Renal cortical epithelial cell (primary cell): ENCODE measurements at regions not wholly inside any gene's neighbourhood (a gene's known extent, or its start where the extent isn't known, plus 50 kb on each side); places are given as distances from the start of the nearest gene placed in this dataset.
A peak's percentile ranks its signal among the peaks of the same experiment; 100 is the strongest.

Experiments
- DNase-seq: peaks from one replicate; pipeline ENCODE4 v3.0.0-alpha.2; 2011; ENCODE audit warnings: low read depth

DNA sequence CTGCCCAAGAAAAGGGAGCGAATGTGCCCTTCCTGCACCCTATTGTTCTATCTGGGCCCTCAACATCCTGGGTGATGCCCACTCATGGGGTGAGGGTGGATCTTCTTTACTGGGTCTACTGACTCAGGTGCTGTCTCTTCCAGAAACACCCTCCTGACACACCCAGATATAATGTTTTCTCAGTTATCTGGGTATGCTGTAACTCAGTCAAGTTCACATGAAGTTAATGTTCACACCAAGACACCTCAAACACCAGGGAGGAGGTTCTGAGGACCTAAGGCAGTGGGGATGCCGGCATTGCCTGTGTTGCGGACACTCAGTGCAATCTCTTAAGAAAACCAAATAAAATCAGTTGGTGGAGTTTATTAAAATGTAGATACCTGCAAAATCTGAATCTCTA, 500.9 kb downstream of the BCL11A start:
- DNase-seq = no peak

DNA sequence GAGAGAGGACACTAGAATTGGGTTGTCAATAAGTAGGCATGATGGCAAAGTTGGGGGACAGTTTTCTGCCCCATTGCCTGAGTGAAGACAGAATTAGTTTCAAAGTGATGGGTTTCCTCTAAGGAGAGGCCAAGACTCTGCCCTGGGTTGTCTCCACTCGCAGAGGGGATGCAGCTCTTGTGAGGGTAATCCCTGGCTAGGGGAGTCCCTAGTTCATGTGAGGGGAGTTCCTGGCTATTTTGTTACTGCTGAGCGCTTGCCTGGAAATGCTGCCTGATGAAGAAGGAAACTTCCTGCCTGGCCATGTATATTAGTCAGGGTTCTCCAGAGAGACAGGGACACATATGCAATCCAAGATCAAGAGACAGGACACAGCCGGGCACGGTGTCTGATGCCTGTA, 501.5 kb downstream of the BCL11A start:
- no peak for DNase-seq

DNA sequence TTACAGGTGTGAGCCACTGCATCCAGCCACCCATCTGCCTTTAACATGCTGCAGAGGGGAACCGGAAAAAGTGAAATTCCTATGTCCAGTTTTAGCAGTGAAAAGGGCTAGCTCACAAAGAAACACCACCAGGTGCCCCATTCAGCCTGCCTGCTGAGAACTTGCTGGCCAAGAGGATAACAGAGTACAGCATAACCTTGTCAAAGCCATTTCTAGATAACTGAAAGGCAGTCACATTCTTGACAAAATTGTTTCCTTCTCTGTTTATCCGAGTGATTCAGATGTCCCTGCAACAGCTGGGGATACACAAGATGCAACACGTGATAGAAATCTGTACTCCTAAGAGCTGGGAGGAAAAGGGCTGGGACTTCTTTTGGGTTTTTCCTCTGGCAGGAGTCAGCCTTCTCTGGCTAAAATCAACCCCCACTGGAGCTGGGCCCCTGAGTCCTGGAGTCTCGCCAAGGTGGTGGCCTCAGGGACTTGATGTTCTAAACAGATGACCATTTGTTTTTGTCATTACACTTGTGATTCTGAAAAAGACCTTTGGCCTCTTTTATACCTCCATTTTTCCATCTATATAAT, 505.4 kb downstream of the BCL11A start:
- no peak for DNase-seq

DNA sequence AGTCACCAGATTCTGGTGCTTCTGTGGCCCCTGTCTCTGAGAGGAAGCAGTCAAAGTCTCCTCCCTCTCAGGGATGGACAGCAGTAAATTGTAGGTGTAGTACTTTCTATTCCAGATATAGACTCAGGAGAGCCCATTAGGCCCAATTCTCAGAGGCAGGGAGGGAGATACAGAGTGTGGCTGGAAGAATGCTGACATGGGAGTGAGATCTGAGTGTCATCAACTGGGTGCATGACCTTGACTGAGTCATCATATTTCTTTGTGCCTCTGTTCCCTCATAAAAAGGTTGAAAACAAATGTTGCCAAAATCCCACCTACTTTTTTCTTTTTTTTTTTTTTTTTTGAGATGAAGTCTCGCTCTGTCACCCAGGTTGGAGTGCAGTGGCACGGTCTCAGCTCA, 506.1 kb downstream of the BCL11A start:
- no peak for DNase-seq

DNA sequence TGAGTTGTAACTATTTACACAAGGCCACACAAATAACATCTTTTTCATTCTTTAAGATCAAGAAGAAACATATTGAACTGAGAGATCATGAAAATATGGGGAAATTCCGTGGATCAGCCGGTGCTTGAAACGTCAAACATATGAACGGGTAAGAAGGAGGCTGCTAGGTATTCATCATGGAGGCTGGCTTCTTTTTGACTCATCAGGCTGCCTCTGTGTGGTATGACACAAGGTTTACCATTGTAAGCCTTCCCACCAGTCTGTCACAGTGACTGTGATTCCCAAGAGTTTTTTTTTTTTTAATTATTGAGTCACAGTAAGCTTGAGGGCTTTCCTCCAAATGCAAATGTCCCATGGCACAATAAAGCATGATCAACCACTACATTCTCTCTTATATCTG, 506.9 kb downstream of the BCL11A start:
- no peak for DNase-seq

DNA sequence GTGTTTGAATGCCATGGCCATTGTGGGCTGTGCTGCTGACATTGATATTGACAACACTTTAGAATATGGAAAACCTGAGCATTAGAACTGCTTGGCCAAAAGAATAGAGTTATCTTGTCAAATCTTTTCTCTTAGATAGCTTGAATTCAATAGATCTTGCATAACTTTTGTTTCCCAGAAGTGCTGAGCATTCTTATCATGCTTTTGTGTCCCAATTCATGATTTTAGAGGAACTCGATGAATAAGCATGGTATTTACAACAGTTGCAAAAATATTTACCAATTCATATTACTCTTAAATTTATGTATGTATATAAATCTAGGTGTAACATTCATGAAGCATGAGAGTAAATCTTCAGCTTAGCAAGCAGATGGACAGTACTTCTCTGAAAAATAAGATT, 508.0 kb downstream of the BCL11A start:
- DNase-seq = no peak

DNA sequence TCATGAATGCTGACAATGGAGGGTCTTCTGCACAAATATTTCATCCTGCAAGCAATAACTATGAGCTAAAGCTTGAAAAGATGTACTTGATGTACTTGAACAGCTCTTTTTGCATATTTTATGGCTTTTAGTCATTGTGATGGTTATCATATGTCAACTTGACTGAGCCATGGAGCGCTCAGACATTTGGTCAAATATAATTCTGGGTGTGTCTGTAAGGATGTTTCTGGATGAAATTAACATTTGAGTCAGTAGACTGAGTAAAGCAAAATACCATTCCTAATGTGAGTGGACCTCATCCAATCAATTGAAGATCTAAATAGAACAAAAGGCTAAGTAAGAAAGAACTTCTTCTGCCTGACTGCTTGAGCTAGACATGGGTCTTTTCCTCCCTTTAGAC, 509.0 kb downstream of the BCL11A start:
- no peak for DNase-seq

DNA sequence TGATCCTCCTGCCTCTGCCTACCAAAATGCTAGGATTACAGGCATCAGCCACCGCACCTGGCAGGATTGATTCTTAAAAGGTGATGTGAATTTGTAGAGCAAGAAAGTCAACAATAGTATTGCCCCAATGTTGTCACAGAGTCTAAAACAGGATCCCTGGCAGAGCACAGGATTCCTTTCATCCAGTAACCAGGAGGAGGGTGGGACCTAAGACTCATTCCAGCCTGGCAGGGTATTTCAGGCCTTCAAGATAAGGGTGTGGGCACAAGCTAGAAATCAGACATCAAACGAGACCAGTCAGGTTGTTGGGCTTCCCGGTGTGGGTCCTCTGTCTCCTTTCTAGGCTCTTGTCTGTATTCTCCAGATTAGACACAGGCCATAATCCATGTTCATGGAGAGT, 511.4 kb downstream of the BCL11A start:
- no peak for DNase-seq

DNA sequence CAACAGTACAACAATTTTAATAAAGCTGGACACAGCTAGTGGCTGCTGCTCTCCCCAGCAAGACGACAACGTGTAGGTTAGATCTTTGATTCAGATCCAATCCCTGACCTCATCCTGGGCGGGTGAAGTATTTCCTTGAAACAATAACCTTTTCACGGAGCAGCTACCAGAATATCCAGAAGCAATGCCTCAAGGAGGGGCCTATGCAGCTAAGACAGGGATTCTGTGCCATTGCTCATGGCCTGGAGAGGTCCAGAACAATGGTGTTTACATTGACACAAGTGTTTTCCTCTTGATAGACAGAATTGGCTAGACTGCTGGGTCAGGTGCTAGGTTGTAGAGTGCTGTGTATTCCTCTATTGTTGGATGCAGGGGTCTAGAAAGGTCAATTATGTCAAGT, 520.1 kb downstream of the BCL11A start:
- no peak for DNase-seq

DNA sequence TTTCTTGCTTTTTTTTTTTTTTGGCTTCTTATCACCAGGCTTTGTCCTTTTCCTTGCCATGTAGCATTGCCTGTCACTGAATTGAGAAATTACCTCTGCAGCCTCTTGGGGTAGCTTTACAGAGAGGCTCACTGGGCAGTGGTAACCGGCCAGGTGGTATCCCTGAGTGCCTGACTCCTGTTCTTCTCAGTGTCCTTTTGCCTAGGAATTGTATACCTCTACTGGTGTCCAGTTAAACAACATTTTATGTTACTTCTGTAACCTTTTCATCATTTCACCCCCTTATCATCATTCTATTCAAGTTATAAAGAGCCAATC, 523.9 kb downstream of the BCL11A start:
- DNase-seq = no peak

DNA sequence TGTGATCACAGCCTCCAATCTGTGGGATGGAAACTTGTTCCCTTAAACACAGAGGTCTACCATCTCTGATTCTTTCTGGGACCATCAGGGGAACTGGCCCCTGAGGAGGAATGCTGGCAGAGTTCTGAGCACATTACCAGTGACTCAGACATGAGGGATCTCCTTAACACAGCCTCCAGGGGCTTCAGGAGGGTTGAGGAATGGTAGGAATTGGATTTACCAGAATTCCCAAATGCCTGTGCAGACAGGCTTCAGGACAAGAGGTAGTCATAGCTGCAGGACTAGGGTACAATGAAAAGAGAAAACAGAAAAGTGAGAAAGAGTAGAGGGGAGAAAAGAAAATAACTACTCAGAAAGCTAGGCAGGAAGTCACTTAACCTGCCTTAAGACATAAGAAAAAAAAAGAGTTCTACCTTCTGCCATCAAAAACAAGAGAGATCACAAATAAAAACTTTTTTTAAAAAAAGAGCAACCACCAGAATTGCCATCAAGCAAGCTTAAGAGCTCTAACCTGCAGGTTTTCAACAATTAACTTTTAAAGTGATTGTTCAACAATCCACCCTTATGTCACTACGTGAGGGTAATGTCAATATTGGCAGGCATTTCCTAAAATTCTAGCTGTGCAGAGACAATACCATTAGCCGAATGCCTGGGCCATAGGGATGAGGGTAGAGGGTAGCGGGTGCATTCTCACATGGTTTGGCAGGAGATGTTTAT, 524.4 kb downstream of the BCL11A start:
- DNase-seq = peak; percentile 6

DNA sequence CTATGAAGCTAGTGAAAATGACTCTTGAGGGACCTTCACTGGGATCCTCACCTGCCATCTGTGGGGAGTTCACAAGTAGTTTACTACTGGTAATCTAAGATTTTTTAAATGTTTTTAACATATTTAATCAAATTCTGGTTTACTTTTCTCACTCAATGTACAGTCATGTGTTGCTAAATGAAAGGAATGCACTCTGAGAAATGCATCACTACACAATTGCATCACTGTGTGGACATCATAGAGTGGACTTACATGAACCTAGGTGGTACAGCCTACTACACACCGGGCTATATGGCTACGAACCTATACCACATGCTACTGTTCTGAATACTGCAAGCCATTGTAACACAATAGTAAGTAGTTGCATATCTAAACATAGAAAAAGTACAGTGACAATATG, 528.0 kb downstream of the BCL11A start:
- DNase-seq = peak; percentile 33

DNA sequence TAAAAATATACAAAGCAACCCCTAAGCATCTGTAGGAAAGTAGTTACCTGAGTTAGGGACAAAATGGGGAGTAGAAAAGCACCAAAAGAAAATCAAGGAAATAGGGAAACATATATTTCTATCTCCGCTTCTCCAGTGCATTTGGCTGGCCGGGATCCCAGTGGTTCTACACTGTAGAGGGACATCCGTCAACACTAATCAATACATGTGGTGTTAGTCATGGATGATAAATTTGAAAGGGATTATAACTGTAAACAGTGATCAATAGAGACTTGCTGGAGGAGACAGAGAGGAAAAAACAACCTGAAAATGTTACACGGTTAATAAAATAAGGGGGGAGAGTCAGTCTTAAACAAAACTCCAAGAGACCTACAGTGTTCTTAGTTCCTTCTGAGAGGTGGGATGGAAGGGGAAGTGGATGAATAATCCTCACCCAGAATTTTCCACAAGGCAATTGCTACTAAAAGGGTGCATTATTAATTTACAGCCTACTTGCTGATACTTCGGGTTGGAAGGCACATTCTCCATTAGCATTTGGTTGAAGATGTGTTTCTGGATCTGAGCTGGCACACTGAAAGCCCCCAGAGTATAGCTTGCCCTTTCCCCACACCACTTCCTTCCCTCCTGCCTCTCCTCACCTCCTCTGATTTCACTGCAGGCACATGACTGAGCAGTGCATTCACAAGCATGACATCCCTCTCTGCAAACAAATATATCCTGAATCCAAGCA, 530.0 kb downstream of the BCL11A start:
- no peak for DNase-seq

DNA sequence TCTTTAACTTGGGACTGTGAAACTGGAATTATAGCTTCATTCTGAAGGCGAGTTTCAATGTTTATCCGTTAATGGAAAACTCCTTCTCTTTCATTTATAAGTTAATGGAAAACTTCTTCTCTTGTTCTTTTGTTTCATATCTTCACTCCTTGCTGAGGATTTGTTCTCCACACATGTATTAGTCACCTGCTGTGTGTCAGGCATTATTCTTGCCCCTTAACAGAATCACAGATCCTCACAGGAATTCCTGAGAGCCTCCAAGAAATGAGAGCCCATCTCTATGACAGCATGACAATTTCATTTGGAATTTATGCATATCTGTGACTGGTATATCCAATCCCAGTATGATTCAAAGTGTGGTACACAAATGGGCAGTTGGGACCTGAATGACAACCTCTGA, 545.8 kb downstream of the BCL11A start:
- peak; percentile 82 for DNase-seq

DNA sequence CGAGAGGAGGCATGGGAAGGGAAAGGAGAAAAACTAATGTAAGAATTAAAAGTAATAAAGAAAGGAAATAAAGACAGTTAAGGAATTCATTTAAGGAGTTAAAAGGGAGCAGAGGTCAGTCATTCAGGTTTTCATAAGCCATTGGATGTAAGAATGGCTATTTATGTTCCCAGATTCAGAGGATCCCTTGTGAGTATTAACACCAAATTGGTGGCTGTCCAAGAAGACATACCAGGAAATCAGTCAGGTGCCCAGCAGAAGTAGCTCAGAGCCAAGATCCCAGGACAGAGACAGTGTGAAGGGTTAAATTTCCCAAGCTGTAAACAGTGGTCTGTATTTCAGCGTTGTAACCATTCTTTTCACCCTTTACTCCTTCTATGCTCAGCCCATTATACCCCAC, 550.4 kb downstream of the BCL11A start:
- DNase-seq = peak; percentile 55

DNA sequence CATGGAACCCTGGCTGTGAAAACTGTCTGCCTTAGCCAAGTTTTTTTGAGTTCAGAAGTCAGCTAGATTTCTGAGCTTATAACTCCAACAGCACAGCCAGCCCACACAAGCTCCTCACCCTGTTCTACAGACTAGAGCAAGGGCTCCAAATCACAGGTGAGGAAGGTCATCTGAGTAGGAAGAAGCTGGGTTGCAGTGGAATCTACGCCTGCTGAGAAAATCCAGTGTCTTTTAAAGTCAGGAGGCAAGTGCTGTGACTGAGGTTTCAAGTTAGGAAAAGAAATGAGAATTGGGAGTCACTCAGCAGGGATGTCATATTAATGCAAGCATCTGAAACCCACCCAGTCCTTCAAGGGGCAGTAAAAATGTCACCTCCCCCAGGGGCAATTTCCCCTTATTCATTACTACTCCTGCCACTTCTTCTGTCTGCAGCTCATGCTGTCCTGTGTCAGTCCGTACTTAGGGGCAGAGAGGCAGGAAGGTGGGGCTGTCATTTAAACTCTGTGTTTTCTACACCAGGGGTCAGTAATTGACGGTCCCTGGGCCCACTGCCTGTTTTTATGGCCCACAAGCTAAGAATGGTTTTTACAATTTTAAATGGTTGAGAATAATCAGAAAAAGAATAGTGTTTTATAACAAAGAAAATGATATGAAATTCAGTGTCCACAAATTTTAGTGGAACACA, 551.1 kb downstream of the BCL11A start:
- DNase-seq = no peak

DNA sequence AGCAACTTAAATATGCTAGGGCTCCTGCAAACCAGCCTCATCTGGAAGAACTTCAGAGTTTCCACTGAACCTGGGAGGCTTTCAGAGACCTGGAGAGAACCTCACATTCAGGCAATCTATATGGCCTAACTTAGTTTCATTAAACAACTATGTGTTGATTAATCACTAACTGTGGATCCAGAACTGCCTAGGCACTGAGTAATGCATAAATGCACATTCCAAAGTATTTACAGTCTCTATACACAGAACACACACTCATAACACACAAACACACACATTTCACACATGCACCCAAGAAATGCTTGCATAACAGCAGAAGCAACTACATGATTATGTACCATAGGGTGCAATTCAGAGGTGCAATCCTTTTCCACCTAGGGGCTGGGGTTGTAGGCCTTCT, 552.8 kb downstream of the BCL11A start:
- no peak for DNase-seq

DNA sequence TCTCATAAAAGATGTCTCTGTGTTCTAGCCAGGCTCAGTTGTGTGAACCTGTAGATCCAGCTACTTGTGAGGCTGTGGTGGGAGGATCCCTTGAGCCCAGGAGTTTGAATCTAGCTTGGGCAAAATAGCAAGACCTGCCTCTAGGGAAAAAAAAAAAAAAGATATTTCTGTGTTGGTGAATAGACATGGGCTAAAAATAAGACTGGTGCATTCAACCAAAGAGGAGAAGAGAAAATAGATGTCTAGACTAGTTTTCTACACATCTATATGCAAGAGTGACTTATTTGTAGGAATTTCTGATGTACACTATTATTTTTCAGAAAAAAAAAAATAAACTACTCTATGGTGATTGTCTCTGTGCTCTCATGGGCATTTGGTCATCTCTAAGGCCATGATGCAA, 555.1 kb downstream of the BCL11A start:
- no peak for DNase-seq

DNA sequence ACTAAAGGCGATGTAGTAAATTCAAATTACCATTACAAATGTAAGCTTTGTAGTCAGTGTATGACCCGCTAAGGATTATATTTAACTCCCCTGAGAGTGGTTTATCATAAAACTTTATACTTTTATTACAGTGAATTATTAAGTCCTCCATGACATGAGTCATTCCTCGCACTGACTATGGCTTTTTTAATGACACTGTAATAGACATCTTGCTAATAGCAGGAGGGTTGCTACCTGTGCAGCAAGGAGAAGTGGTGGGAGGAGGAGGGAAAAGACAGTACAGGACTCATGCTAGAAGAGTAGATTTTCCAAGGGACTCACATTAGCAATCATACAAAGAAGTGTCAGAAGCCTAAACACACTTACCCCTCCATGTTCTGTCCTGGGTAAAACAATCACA, 556.1 kb downstream of the BCL11A start:
- no peak for DNase-seq

DNA sequence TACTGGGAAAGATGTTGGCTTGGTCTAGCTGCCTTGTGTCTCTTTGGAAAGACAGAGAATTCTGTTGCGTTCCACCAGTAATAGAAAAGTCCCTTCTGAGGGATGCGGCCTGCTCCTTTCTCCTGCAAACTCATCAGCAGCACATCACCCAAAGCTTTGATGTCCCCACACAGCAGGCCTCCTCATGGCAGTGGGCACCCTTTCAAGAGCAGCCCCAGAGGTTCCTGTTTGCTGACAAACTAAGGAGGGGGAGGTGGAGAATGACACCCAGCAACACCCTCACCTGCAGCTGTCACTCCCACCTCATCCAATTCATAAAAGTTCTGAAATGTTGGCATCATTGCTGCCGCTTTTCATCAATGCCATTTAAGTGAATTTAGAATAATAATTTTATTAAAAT, 556.6 kb downstream of the BCL11A start:
- DNase-seq = no peak

DNA sequence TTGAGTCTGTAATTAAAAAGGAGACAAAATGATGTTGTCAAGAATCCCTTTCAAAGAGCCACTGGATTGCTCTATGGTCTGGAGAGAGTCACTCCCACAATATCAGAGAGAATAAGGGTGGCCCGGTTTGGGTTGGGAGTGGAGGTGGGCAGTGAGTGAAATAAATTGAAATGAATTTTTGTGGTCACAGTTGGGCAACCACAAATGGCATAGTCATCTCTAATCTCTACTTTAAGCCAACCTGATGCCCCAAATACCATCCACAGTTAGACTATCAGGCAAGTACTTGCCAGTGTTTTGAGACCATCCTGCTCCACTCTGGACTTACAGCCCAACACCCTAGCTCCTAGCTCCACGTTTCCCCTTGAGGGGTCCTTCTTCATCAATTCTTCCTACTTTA, 559.7 kb downstream of the BCL11A start:
- no peak for DNase-seq

DNA sequence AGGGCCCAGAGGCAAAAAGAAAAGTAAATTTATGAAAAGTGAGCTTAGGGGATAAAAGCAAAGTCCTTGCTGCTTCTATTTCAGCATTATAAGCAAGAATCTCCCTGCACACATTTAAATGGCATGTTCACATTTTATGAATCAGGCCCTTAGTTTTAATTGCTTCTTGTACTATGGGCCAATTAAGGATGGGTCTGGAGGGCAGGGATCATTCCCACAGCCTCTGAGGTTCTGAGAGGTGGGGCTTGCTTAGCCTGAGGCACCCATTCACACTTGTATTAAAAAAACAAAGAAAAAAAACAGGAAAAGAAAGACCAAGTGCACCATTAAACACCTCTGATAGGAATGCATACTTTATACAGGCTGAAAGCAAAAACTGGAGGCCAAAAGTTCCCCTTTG, 565.1 kb downstream of the BCL11A start:
- no peak for DNase-seq

DNA sequence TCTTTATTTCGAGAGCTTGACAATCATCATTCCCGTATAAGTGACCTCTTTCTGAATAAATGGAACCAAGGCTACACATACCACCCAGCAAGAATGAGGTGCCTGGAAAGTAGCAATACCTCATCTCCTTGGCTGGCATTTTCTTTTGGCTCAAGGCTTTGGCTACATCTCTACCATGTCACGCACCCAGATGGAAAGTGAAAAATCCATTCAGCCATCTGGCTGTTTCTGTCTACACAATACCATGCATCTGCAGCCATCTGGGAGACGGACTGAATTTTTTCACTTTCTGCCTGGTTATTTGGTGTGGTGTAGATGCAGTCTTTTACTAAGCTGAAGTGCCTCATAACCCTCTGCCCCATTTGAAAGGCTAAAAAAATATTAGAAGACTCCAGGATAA, 566.9 kb downstream of the BCL11A start:
- no peak for DNase-seq
